22Rv1 (cell line): ENCODE measurements at regions not wholly inside any gene's neighbourhood (a gene's known extent, or its start where the extent isn't known, plus 50 kb on each side); places are given as distances from the start of the nearest gene placed in this dataset.

Experiments
- CTCF ChIP-seq: fragments of 450-650 bp; IDR thresholded peaks from 2 replicates; pipeline ENCODE4 v1.5.1; 2017; ENCODE audit warnings: mild to moderate bottlenecking
- ZFX ChIP-seq: fragments of 450-650 bp; IDR thresholded peaks from 2 replicates; pipeline ENCODE4 v1.6.1; 2017; ENCODE audit warnings: antibody characterized with exemption, borderline replicate concordance

- TF ChIP-seq CTCF (no peak), ZFX (no peak)
Measured at GRCh38 chr20:7106910-7107309, 339.4 kb downstream of the BMP2 start.
